Left lung (tissue), 4 donors: ENCODE measurements at regions not wholly inside any gene's neighbourhood (a gene's known extent, or its start where the extent isn't known, plus 50 kb on each side); places are given as distances from the start of the nearest gene placed in this dataset.

ENCODE experiments used
- ATAC-seq: fragments of 200-7000 bp; cut with Tn5 transposase; one replicate; pipeline ENCODE4 v1.9.1; 2020; ENCODE audit warnings: moderate library complexity
- DNase-seq, 4 donors: peaks; one replicate each; pipeline ENCODE4 v3.0.0-alpha.2; 2013 to 2020
- H3K27ac ChIP-seq, 2 donors: fragments of 200-600 bp; sonication (generic) in 1 of 2; one replicate each; pipeline versions ENCODE4 v1.5.0 to v1.8.0; 2020 to 2021
- H3K27me3 ChIP-seq, 2 donors: fragments of 200-600 bp; sonication (generic) in 1 of 2; one replicate each; pipeline versions ENCODE4 v1.5.0 to v1.8.0; 2020 to 2021
- H3K36me3 ChIP-seq, 2 donors: fragments of 200-600 bp; sonication (generic) in 1 of 2; one replicate each; pipeline versions ENCODE4 v1.5.0 to v1.8.0; 2020 to 2021
- H3K4me1 ChIP-seq, 2 donors: fragments of 200-600 bp; one replicate each; pipeline ENCODE4 v1.8.0; 2021
- H3K4me3 ChIP-seq, 2 donors: fragments of 200-600 bp; sonication (generic) in 1 of 2; one replicate each; pipeline versions ENCODE4 v1.5.0 to v1.8.0; 2020 to 2021; ENCODE audit warnings: mild to moderate bottlenecking in 1 of 2
- H3K9me3 ChIP-seq, 2 donors: fragments of 200-600 bp; sonication (generic) in 1 of 2; one replicate each; pipeline versions ENCODE4 v1.5.0 to v1.8.0; 2020 to 2021
- intact Hi-C, 2 donors: fragments of 100-400 bp; cut with DNase I; formaldehyde crosslinking; loops; one replicate each; pipeline versions ENCODE4 v1.11.2 to v1.14.2; 2022
- TF ChIP-seq, protein P1 (sequence below), 2 donors: fragments of 200-600 bp; sonication (generic) in 1 of 2; IDR thresholded peaks; one replicate each; pipeline versions ENCODE4 v1.5.0 to v1.8.0; 2021; ENCODE audit warnings: antibody characterized with exemption in 2 of 2
- donor health status: DM: no; HTN: yes; CAD: no.
- donor health status: DM: no; HTN: no; CAD: no.

GRCh38 chr17:70517816-70518215 is 348.5 kb downstream of the KCNJ2 start:
- no peaks in the 10 kb centered on the region for H3K36me3 ChIP-seq
- H3K27ac ChIP-seq, result no peak overlapping the region
- intact Hi-C loops, result no loop called here
- H3K27me3 ChIP-seq, result no peaks in the 10 kb centered on the region
- H3K4me1 ChIP-seq, result peaks cover 5 to 9% of the 10 kb centered on the region in 2 donors
- TF ChIP-seq, protein P1, sequence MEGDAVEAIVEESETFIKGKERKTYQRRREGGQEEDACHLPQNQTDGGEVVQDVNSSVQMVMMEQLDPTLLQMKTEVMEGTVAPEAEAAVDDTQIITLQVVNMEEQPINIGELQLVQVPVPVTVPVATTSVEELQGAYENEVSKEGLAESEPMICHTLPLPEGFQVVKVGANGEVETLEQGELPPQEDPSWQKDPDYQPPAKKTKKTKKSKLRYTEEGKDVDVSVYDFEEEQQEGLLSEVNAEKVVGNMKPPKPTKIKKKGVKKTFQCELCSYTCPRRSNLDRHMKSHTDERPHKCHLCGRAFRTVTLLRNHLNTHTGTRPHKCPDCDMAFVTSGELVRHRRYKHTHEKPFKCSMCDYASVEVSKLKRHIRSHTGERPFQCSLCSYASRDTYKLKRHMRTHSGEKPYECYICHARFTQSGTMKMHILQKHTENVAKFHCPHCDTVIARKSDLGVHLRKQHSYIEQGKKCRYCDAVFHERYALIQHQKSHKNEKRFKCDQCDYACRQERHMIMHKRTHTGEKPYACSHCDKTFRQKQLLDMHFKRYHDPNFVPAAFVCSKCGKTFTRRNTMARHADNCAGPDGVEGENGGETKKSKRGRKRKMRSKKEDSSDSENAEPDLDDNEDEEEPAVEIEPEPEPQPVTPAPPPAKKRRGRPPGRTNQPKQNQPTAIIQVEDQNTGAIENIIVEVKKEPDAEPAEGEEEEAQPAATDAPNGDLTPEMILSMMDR (IDR thresholded peaks at IDR 0.05), result no peak
- DNase-seq (no peak), ATAC-seq (no peak)
- no peaks in the 10 kb centered on the region for H3K9me3 ChIP-seq
- H3K4me3 ChIP-seq, result no peak overlapping the region

DNA sequence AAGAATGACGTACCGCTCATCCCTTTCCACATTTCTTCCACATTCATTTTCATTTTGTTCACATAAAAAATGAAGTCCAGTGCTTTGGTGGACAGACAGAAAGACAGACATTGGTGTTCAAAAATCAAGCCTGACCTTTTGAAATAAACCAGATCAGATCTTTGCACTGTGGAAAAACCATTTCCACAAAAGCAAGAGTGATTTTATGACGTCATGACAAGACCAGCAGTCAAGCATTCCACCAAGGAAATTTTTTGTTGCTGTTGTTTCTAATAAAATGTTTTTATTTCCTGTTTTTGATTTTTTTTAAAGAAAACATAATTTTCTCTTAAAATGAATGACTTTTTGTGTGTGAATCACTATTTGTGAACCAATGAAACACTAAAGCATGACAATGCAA is 350.0 kb downstream of the KCNJ2 start:
- intact Hi-C loops, result no loop called here
- H3K9me3 ChIP-seq, result no peaks in the 10 kb centered on the region
- no peaks in the 10 kb centered on the region for H3K27me3 ChIP-seq
- no peak overlapping the region for H3K4me3 ChIP-seq
- H3K36me3 ChIP-seq, result no peaks in the 10 kb centered on the region
- H3K4me1 ChIP-seq, result peaks cover 5 to 9% of the 10 kb centered on the region in 2 donors
- ATAC-seq (no peak), DNase-seq (no peak)
- TF ChIP-seq, protein P1 (IDR thresholded peaks at IDR 0.05), result no peak
- no peak overlapping the region for H3K27ac ChIP-seq

- no peaks in the 10 kb centered on the region for H3K36me3 ChIP-seq
- TF ChIP-seq, protein P1 (IDR thresholded peaks at IDR 0.05), result no peak
- no peak for DNase-seq
- no peaks in the 10 kb centered on the region for H3K27me3 ChIP-seq
- intact Hi-C loops, result no loop called here
- H3K27ac ChIP-seq, result no peak overlapping the region
- no peak overlapping the region for H3K4me3 ChIP-seq
- ATAC-seq, result no peak
- H3K9me3 ChIP-seq, result no peaks in the 10 kb centered on the region
- peaks cover 5 to 9% of the 10 kb centered on the region in 2 donors for H3K4me1 ChIP-seq
Observed at GRCh38 chr17:70520447-70520846, 351.1 kb downstream of the KCNJ2 start.

DNA sequence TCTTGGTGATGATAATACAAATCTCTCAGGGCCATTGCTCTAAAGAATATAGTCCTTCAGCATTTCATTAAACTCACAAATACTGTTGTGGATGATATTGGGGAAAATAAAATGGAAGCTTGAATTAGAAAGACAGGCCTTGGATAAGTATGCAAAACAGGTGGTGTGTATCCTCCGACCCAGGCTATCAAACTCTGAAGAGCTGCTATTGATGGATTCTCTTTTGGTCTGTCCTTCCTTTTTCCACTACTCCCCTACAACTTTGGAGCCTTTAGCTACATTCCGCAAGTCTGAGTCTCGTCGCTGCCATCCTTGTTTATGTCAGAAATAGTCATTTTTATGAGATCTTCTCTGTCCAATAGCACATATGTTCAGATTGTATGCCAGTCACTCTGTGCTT is 351.6 kb downstream of the KCNJ2 start:
- intact Hi-C loops, result no loop called here
- peak in 2 of 4 donors; percentile 16 to 32 for DNase-seq

GRCh38 chr17:70521821-70522256 is 352.5 kb downstream of the KCNJ2 start:
- intact Hi-C loops, result no loop called here
- Histone ChIP-seq H3K36me3 (no peaks in the 10 kb centered on the region), H3K9me3 (no peaks in the 10 kb centered on the region), H3K4me3 (no peak overlapping the region), H3K27me3 (no peaks in the 10 kb centered on the region), H3K27ac (no peak overlapping the region), H3K4me1 (peaks cover 5 to 20% of the 10 kb centered on the region in 2 donors)
- peak in 3 of 4 donors; percentile 61 to 67 (median 63) for DNase-seq
- TF ChIP-seq, protein P1 (IDR thresholded peaks at IDR 0.05), result no peak
- peak; percentile 68 for ATAC-seq

More for the DNA sequence above, 351.6 kb downstream of the KCNJ2 start:
- no peaks in the 10 kb centered on the region for H3K27me3 ChIP-seq
- H3K36me3 ChIP-seq, result no peaks in the 10 kb centered on the region
- peaks cover 5 to 12% of the 10 kb centered on the region in 2 donors for H3K4me1 ChIP-seq
- H3K9me3 ChIP-seq, result no peaks in the 10 kb centered on the region
- no peak overlapping the region for H3K27ac ChIP-seq
- no peak overlapping the region for H3K4me3 ChIP-seq
- no peak for ATAC-seq
- TF ChIP-seq, protein P1 (IDR thresholded peaks at IDR 0.05), result no peak
